PC-9 (cell line): ENCODE measurements at regions not wholly inside any gene's neighbourhood (a gene's known extent, or its start where the extent isn't known, plus 50 kb on each side); places are given as distances from the start of the nearest gene placed in this dataset.

Experiments
- BruUV-seq: library from RNA; stranded (reverse); fragments of 400-500 nt; replicated peaks from 2 replicates; lab custom pipeline; 2021; lab: Mats Ljungman, UMichigan
- CTCF ChIA-PET: fragments of 300-600 bp; sonication (Branson Sonifier 250); formaldehyde crosslinking; loops from one replicate; lab custom pipeline; 2022; ENCODE audit warnings: antibody characterized with exemption; lab: Charles Lee
- POLR2A ChIA-PET: fragments of 300-600 bp; sonication (Branson Sonifier 250); formaldehyde crosslinking; loops from one replicate; lab custom pipeline; 2022; ENCODE audit warnings: antibody characterized with exemption; ENCODE audit not compliant: unreplicated experiment; lab: Charles Lee
- DNase-seq, 2 experiments: peaks; one replicate each; pipeline versions ENCODE4 v3.0.0 to v3.0.0-alpha.2; 2015 to 2022; ENCODE audit warnings: mixed read lengths in 1 of 2
- H2AFZ ChIP-seq: fragments of 200-600 bp; sonication (generic); 2 replicates; pipeline ENCODE4 v1.8.1; 2017; ENCODE audit warnings: antibody characterized with exemption
- H3F3A ChIP-seq: fragments of 200-600 bp; sonication (generic); 2 replicates; pipeline ENCODE4 v1.8.1; 2017; ENCODE audit warnings: antibody characterized with exemption, mild to moderate bottlenecking, low read depth; ENCODE audit not compliant: insufficient read depth
- H3K27ac ChIP-seq: fragments of 200-600 bp; sonication (generic); 2 replicates; pipeline ENCODE4 v1.6.1; 2016; ENCODE audit warnings: mixed run types
- H3K27me3 ChIP-seq: fragments of 200-600 bp; sonication (generic); 2 replicates; pipeline ENCODE4 v1.6.1; 2016; ENCODE audit warnings: low read depth, mixed run types; ENCODE audit not compliant: insufficient read depth
- H3K36me3 ChIP-seq: fragments of 200-600 bp; sonication (generic); 2 replicates; pipeline ENCODE4 v1.6.1; 2016; ENCODE audit warnings: low read depth, mixed run types
- H3K4me1 ChIP-seq: fragments of 200-600 bp; sonication (generic); replicated peaks from 2 replicates; pipeline ENCODE4 v1.6.1; 2016; ENCODE audit warnings: mixed run types; ENCODE audit not compliant: insufficient read depth
- H3K4me2 ChIP-seq: fragments of 200-600 bp; sonication (generic); 2 replicates; pipeline ENCODE4 v1.6.1; 2017; ENCODE audit warnings: mixed run types
- H3K4me3 ChIP-seq: fragments of 200-600 bp; sonication (generic); 2 replicates; pipeline ENCODE4 v1.6.1; 2016; ENCODE audit warnings: mixed run types
- H3K79me2 ChIP-seq: fragments of 200-600 bp; sonication (generic); 2 replicates; pipeline ENCODE4 v1.6.1; 2017; ENCODE audit warnings: low read depth, mixed run types
- H3K9me2 ChIP-seq: fragments of 200-600 bp; sonication (generic); 2 replicates; pipeline ENCODE4 v1.8.1; 2017; ENCODE audit warnings: mild to moderate bottlenecking; ENCODE audit not compliant: insufficient read depth
- H3K9me3 ChIP-seq: fragments of 200-600 bp; sonication (generic); 2 replicates; pipeline ENCODE4 v1.8.1; 2016; ENCODE audit warnings: low read depth; ENCODE audit not compliant: insufficient read depth
- H4K20me1 ChIP-seq: fragments of 200-600 bp; sonication (generic); 2 replicates; pipeline ENCODE4 v1.8.1; 2017; ENCODE audit not compliant: insufficient read depth
- CTCF ChIP-seq: fragments of 200-600 bp; sonication (generic); conservative IDR thresholded peaks from 2 replicates; pipeline ENCODE4 v1.6.1; 2017; ENCODE audit warnings: mixed run types, antibody characterized with exemption, mild to moderate bottlenecking, moderate library complexity
- EZH2 ChIP-seq: fragments of 200-600 bp; sonication (generic); IDR thresholded peaks from 2 replicates; pipeline ENCODE4 v1.8.0; 2017; ENCODE audit warnings: antibody characterized with exemption, low read depth
- intact Hi-C: fragments of 100-400 bp; cut with micrococcal nuclease; formaldehyde crosslinking; loops from one replicate; pipeline ENCODE4 v1.10.0; 2022; ENCODE audit not compliant: unreplicated experiment

- no TSS peak for BruUV-seq
- H3F3A ChIP-seq: no peaks in the 10 kb centered on the region
- no peak overlapping the region for H3K4me3 ChIP-seq
- H4K20me1 ChIP-seq: no peaks in the 10 kb centered on the region; the same call in 1 of the 2 replicates
- CTCF ChIA-PET: no interaction called here
- intact Hi-C loops: no loop called here
- H3K27ac ChIP-seq: no peak overlapping the region
- no peaks in the 10 kb centered on the region for H3K9me3 ChIP-seq
- H2AFZ ChIP-seq: no peak overlapping the region
- no peak for DNase-seq
- H3K27me3 ChIP-seq: no peaks in the 10 kb centered on the region
- no peak overlapping the region for H3K4me2 ChIP-seq
- H3K79me2 ChIP-seq: no peaks in the 10 kb centered on the region
- no peaks in the 10 kb centered on the region for H3K4me1 ChIP-seq
- TF ChIP-seq EZH2: no peak
- no peak for TF ChIP-seq CTCF
- POLR2A ChIA-PET: no interaction called here
- no peaks in the 10 kb centered on the region for H3K9me2 ChIP-seq
- H3K36me3 ChIP-seq: no peaks in the 10 kb centered on the region
Observed at GRCh38 chr12:107490010-107490409, 195.6 kb upstream of the PWP1 start.

- H4K20me1 ChIP-seq: no peaks in the 10 kb centered on the region; the same call in 1 of the 2 replicates
- no peak overlapping the region for H3K4me3 ChIP-seq
- no TSS peak for BruUV-seq
- no peak overlapping the region for H3K27ac ChIP-seq
- H3F3A ChIP-seq: no peaks in the 10 kb centered on the region
- H3K4me2 ChIP-seq: no peak overlapping the region
- H3K9me2 ChIP-seq: no peaks in the 10 kb centered on the region
- CTCF ChIA-PET: no interaction called here
- POLR2A ChIA-PET: no interaction called here
- no peaks in the 10 kb centered on the region for H3K79me2 ChIP-seq
- H3K36me3 ChIP-seq: no peaks in the 10 kb centered on the region
- TF ChIP-seq CTCF (no peak), EZH2 (no peak)
- intact Hi-C loops: no loop called here
- H3K27me3 ChIP-seq: no peaks in the 10 kb centered on the region
- no peak overlapping the region for H2AFZ ChIP-seq
- no peak for DNase-seq
- H3K9me3 ChIP-seq: no peaks in the 10 kb centered on the region
- no peaks in the 10 kb centered on the region for H3K4me1 ChIP-seq
Observed at GRCh38 chr12:107491856-107492255, 193.7 kb upstream of the PWP1 start.

- no peak for DNase-seq
- no peak overlapping the region for H3K4me2 ChIP-seq
- no peaks in the 10 kb centered on the region for H3K4me1 ChIP-seq
- no peaks in the 10 kb centered on the region for H3K36me3 ChIP-seq
- ChIA-PET POLR2A (no interaction called here), CTCF (no interaction called here)
- no peaks in the 10 kb centered on the region for H3K9me3 ChIP-seq
- H4K20me1 ChIP-seq: no peaks in the 10 kb centered on the region; the same call in 1 of the 2 replicates
- H2AFZ ChIP-seq: no peak overlapping the region
- H3F3A ChIP-seq: no peaks in the 10 kb centered on the region
- intact Hi-C loops: no loop called here
- H3K27me3 ChIP-seq: no peaks in the 10 kb centered on the region
- TF ChIP-seq EZH2 (no peak), CTCF (no peak)
- no peaks in the 10 kb centered on the region for H3K9me2 ChIP-seq
- no peaks in the 10 kb centered on the region for H3K79me2 ChIP-seq
- BruUV-seq: no TSS peak
- no peak overlapping the region for H3K27ac ChIP-seq
- H3K4me3 ChIP-seq: no peak overlapping the region
Observed at GRCh38 chr12:107492393-107493134, 193.0 kb upstream of the PWP1 start.
